ENCODE measurements at regions not wholly inside any gene's neighbourhood (a gene's known extent, or its start where the extent isn't known, plus 50 kb on each side); places are given as distances from the start of the nearest gene placed in this dataset.

DNA sequence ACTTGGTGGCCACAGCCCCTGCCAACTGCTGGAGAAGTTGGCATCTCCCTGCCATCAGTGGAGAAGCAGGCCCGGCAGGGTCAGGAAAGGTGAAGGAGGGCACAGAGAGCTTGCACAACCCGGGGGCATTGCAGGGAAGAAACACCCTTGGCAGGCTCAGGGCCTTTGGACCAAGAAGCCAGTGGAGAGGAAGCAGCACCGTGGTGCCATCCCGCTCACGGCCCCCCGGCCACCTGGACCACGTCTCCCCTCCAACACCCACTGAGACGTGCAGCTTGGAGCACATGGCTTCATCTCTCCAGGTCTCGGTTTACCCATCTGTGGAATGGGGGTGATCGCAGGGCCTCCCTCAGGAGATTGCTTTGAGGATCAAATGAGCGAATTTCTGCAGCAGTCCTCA is 158.1 kb downstream of the RBFOX3 start:
- no peak for TF ChIP-seq ZFX (IDR thresholded peaks at IDR 0.05)
- TF ChIP-seq, protein P1, sequence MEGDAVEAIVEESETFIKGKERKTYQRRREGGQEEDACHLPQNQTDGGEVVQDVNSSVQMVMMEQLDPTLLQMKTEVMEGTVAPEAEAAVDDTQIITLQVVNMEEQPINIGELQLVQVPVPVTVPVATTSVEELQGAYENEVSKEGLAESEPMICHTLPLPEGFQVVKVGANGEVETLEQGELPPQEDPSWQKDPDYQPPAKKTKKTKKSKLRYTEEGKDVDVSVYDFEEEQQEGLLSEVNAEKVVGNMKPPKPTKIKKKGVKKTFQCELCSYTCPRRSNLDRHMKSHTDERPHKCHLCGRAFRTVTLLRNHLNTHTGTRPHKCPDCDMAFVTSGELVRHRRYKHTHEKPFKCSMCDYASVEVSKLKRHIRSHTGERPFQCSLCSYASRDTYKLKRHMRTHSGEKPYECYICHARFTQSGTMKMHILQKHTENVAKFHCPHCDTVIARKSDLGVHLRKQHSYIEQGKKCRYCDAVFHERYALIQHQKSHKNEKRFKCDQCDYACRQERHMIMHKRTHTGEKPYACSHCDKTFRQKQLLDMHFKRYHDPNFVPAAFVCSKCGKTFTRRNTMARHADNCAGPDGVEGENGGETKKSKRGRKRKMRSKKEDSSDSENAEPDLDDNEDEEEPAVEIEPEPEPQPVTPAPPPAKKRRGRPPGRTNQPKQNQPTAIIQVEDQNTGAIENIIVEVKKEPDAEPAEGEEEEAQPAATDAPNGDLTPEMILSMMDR (conservative IDR thresholded peaks at IDR 0.05), result no peak
- no peak overlapping the region for H3K27ac ChIP-seq

DNA sequence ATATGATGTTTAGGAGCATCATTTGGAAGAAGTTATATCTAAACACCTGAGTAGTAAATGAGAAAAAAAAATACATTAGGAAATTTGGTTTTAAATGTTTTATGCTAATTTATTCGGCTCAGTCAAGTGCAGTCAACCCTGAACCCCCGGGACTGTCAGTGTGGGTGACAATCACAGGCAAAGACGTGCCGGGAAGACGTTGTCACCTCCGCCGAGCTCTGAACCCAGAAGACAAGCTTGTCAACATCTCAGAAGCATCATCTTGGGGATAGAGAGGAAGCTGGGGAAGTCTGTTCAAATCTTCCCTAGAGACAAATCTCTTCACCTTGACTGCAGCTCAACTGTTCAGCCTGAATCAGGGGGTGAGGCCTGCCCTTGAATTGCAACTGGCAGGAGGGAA is 159.7 kb downstream of the RBFOX3 start:
- TF ChIP-seq, protein P1 (conservative IDR thresholded peaks at IDR 0.05), result no peak
- TF ChIP-seq ZFX (IDR thresholded peaks at IDR 0.05), result no peak
- no peak overlapping the region for H3K27ac ChIP-seq

DNA sequence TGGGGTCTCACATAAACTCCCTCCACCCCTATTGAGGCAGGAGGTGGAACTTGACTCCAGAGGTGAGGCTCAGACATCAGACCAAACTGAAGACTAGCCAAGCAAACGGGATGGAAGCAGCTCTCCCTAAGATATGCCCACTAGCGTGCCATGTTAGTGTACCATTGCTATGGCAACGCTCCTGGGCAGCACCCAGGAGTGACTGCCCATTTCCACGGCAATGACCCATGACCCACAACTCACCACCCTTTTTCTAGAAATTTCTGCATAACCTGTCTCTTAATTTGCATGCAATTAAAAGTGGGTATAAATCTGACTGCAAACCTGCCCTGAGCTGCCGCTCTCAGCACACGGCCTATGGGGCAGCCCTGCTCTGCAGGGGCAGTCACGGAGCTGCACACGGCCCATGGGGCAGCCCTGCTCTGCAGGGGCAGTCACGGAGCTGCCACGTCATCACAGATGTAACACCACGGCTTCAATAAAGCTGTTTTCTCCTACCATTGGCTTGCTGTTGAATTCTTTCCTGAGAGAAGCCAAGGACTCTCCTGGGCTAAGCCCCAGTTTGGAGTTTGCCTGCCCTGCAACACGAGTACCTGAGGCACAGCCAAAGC is 164.3 kb downstream of the RBFOX3 start:
- TF ChIP-seq, protein P1 (conservative IDR thresholded peaks at IDR 0.05), result no peak
- no peak for TF ChIP-seq ZFX (IDR thresholded peaks at IDR 0.05)
- no peak overlapping the region for H3K27ac ChIP-seq

DNA sequence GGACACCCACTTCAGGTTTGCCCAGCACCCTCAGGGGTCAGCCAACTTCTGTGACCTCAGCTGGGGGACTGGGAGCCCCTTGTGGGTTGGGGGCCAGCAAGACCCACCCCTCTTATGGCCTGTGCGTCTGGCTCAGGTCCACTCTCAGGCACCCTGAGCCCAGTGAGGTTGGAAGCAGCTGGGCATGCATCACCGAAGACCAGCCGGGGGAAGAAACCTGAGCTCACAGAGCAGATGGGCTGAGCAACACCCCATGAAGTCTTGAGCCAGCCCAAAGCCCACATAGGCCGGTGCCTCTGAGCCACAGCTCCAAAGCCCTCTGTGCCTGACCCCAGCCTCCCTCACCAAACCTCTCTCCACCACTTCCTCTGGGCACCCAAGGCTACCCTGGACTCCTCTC is 166.7 kb downstream of the RBFOX3 start:
- no peak for TF ChIP-seq ZFX (IDR thresholded peaks at IDR 0.05)
- TF ChIP-seq, protein P1 (conservative IDR thresholded peaks at IDR 0.05), result no peak
- no peak overlapping the region for H3K27ac ChIP-seq

DNA sequence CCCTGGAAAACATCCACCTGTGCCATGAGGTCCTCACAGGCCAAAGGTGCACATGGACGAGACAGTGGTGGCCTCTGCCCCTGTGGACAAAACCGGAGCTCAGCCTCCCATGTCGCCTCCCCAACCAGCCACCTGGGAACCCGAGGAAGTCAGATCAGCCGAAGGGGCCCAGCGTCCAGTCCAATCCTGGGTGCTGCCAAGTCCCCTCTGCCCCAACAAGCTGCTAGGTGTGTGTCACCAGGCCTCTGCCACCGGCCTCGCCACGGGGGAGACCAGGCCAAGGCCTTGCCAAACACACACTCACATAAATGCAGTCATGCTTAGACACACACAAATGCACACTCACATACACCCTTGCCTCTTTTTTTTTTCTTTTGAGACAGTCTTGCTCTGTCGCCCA is 167.8 kb downstream of the RBFOX3 start:
- TF ChIP-seq, protein P1 (conservative IDR thresholded peaks at IDR 0.05), result no peak
- no peak for TF ChIP-seq ZFX (IDR thresholded peaks at IDR 0.05)
- no peak overlapping the region for H3K27ac ChIP-seq

DNA sequence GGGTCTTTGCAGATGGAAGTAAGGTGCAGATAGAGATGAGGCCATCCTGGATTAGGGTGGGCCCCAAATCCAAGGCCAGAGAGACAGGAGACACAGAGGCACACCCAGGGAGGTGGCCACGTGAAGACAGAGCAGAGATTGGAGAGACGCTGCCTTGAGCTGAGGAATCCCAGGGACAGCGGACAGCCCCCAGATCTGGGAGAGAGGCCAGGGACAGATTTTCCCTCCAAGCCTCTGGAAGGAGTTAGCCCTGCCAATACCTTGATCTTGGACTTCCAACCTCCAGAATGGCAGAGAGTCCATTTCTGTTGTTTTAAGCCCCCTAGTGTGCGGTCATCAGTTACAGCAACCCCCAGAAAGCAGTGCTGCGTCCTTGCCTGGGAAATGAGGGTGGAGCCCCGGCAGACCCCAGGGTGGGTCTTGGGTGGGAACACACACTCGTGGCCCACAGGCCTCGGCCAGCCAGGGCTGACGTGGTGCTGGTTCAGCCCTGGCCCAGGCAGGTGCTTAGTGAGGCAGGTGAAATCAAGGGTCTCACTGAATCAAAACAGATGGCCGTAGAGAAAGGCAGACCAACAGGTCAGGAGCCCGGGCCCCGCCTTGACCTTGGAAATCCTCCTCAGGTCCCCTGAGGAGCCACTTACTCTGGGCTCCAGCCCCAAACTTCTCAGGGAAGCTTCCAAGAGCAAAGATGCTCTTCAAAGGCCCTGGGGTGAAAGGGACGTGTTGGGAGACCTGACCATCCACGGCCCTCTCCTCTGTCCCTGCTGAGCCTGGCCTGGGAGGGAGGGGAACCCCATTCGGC is 169.3 kb downstream of the RBFOX3 start:
- no peak overlapping the region for H3K27ac ChIP-seq

DNA sequence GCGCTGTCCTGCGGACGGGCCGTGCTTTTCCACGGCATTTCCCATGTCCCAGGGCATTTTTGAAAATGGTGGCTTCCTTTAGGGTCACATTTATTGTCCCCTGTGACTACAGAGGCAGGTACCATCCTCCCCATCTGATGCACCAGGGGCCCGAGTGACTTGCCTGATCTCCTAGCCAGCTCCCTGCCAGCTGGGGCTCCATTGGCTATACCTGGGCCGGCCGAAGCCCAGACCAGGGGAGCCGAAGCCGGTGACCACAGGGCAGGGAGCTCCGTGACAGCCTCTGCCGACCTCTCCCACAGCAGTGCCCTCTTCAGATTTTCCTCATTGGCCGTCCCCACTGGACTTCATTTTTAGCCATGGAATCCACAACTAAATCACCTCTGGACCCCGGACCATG is 170.6 kb downstream of the RBFOX3 start:
- TF ChIP-seq, protein P1 (conservative IDR thresholded peaks at IDR 0.05), result no peak
- TF ChIP-seq ZFX (IDR thresholded peaks at IDR 0.05), result no peak

More for the DNA sequence above, 169.3 kb downstream of the RBFOX3 start:
- TF ChIP-seq, protein P1 (conservative IDR thresholded peaks at IDR 0.05), result no peak
- no peak for TF ChIP-seq ZFX (IDR thresholded peaks at IDR 0.05)

More for the DNA sequence above, 170.6 kb downstream of the RBFOX3 start:
- no peak overlapping the region for H3K27ac ChIP-seq

Data from C4-2B (cell line).